GM12891 (cell line): ENCODE measurements at regions not wholly inside any gene's neighbourhood (a gene's known extent, or its start where the extent isn't known, plus 50 kb on each side); places are given as distances from the start of the nearest gene placed in this dataset.
"Not testable (repeated sequence)": the region's sequence is repeated elsewhere in the genome, so short reads cannot be mapped to it uniquely, and the experiment has no call there.

ENCODE experiments used
- DNase-seq: peaks from one replicate; pipeline ENCODE4 v3.0.0; 2011; ENCODE audit warnings: low spot score; ENCODE audit not compliant: insufficient read length
- FAIRE-seq: peaks from 2 replicates; lab custom pipeline; 2011; peaks lifted over from hg19 to GRCh38; lab: Jason Lieb, UNC
- PAX5 ChIP-seq: IDR thresholded peaks from 2 replicates; pipeline ENCODE4 v1.6.1; 2011; ENCODE audit warnings: low read length, moderate library complexity, mild to moderate bottlenecking; ENCODE audit not compliant: insufficient read depth, severe bottlenecking
- POLR2A ChIP-seq: IDR thresholded peaks from 2 replicates; pipeline ENCODE4 v1.6.1; 2011; ENCODE audit warnings: low read depth, low read length, control low read depth
- POLR2AphosphoS5 ChIP-seq: IDR thresholded peaks from 2 replicates; pipeline ENCODE4 v1.6.1; 2011; ENCODE audit warnings: low read depth, low read length, control low read depth
- POU2F2 ChIP-seq: IDR thresholded peaks from 2 replicates; pipeline ENCODE4 v1.6.1; 2011; ENCODE audit warnings: low read depth, mild to moderate bottlenecking, control low read depth, low read length, moderate library complexity
- SPI1 ChIP-seq: IDR thresholded peaks from 2 replicates; pipeline ENCODE4 v1.6.1; 2011; ENCODE audit warnings: low read depth, low read length, control low read depth
- TAF1 ChIP-seq: IDR thresholded peaks from 2 replicates; pipeline ENCODE4 v1.6.1; 2011; ENCODE audit warnings: low read depth, low read length, control low read depth

- FAIRE-seq (no peak), DNase-seq (no peak)
Observed at GRCh38 chr12:124152731-124153130, 142.2 kb upstream of the RFLNA start.

GRCh38 chr12:124153392-124153791, 141.5 kb upstream of the RFLNA start:
- DNase-seq (no peak), FAIRE-seq (no peak)
- TF ChIP-seq POLR2A (no peak), PAX5 (no peak), POU2F2 (no peak), POLR2AphosphoS5 (no peak), SPI1 (no peak), TAF1 (no peak)

More at GRCh38 chr12:124152731-124153130, 142.2 kb upstream of the RFLNA start:
- TF ChIP-seq TAF1: no peak
- TF ChIP-seq POLR2A: no peak
- no peak for TF ChIP-seq POU2F2
- TF ChIP-seq SPI1: no peak
- TF ChIP-seq POLR2AphosphoS5: no peak
- no peak for TF ChIP-seq PAX5

- TF ChIP-seq POLR2A (no peak), PAX5 (no peak), TAF1 (no peak), POU2F2 (no peak), SPI1 (no peak), POLR2AphosphoS5 (no peak)
- FAIRE-seq (no peak), DNase-seq (no peak)
Observed at GRCh38 chr12:124157406-124157805, 137.5 kb upstream of the RFLNA start.

- DNase-seq (no peak), FAIRE-seq (no peak)
- no peak for TF ChIP-seq SPI1
- no peak for TF ChIP-seq PAX5
- TF ChIP-seq POU2F2: no peak
- no peak for TF ChIP-seq POLR2AphosphoS5
- TF ChIP-seq POLR2A: no peak
- TF ChIP-seq TAF1: no peak
Observed at GRCh38 chr12:124159655-124160054, 135.2 kb upstream of the RFLNA start.

GRCh38 chr12:124160097-124160756, 134.7 kb upstream of the RFLNA start:
- DNase-seq: no peak
- no peak for TF ChIP-seq POU2F2
- no peak for TF ChIP-seq POLR2AphosphoS5
- TF ChIP-seq POLR2A: no peak
- TF ChIP-seq PAX5: no peak
- no peak for TF ChIP-seq SPI1
- no peak for TF ChIP-seq TAF1
- no peak for FAIRE-seq

- FAIRE-seq, DNase-seq: not testable (repeated sequence)
Observed at GRCh38 chr12:124161402-124161801, 133.5 kb upstream of the RFLNA start.

GRCh38 chr12:124162151-124163110, 132.5 kb upstream of the RFLNA start:
- TF ChIP-seq POLR2AphosphoS5: no peak
- no peak for TF ChIP-seq PAX5
- TF ChIP-seq POLR2A: no peak
- no peak for TF ChIP-seq POU2F2
- TF ChIP-seq SPI1: no peak
- TF ChIP-seq TAF1: no peak
- DNase-seq (no peak), FAIRE-seq (no peak)

GRCh38 chr12:124165695-124166094, 129.2 kb upstream of the RFLNA start:
- TF ChIP-seq POU2F2: no peak
- TF ChIP-seq SPI1: no peak
- no peak for TF ChIP-seq PAX5
- TF ChIP-seq TAF1: no peak
- no peak for TF ChIP-seq POLR2AphosphoS5
- TF ChIP-seq POLR2A: no peak
- DNase-seq (no peak), FAIRE-seq (no peak)

- no peak for FAIRE-seq
- TF ChIP-seq TAF1: no peak
- no peak for TF ChIP-seq POU2F2
- DNase-seq: no peak
Observed at GRCh38 chr12:124167141-124167540, 127.8 kb upstream of the RFLNA start.

- no peak for DNase-seq
- TF ChIP-seq POLR2A (no peak), POU2F2 (no peak), PAX5 (no peak)
- FAIRE-seq: no peak
Observed at GRCh38 chr12:124168016-124168786, 126.7 kb upstream of the RFLNA start.
